ENCODE measurements at regions not wholly inside any gene's neighbourhood (a gene's known extent, or its start where the extent isn't known, plus 50 kb on each side); places are given as distances from the start of the nearest gene placed in this dataset.

GRCh38 chrX:139202742-139203420 is 327.7 kb upstream of the F9 start:
- Histone ChIP-seq H3K4me1 (ENCODE audit: control insufficient read depth, insufficient read depth, low read length) (no peaks in the 10 kb centered on the region), H3K27me3 (ENCODE audit: control insufficient read depth, insufficient read depth, low read length, poor library complexity, severe bottlenecking) (peaks cover 54% of the 10 kb centered on the region), H3K9me3 (ENCODE audit: control insufficient read depth, low read length) (no peaks in the 10 kb centered on the region), H3K4me3 (ENCODE audit: insufficient read depth, low read depth, low read length) (peak overlapping the region; percentile 47), H3K36me3 (ENCODE audit: control insufficient read depth, insufficient read depth, low read length) (no peaks in the 10 kb centered on the region), H3K27ac (ENCODE audit: insufficient read depth, low read depth, low read length, poor library complexity, severe bottlenecking) (no peak overlapping the region)
- WGBS, 2 experiments: 1 to 3% methylated on average over 34 of the region's 34 CpGs

DNA sequence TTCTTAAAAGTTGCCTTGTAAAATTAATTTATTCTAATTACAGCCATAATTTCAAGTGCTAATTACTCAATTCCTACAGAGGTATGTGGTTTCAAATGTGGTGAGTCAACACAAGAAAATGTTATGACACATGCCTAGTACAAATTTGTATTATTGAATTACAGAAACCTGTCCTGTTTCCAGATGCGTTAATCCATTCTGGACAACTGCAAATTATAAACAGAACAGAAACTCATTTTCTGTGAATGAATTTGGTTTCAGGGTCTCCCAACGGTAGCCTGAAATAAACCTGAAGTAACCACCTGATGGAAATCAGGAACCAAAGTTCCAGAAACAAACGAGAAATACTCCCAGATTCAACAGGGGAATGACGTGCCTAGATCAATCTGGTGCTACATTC is 328.6 kb upstream of the F9 start:
- no peaks in the 10 kb centered on the region for H3K36me3 ChIP-seq (ENCODE audit: control insufficient read depth, insufficient read depth, low read length)
- H3K9me3 ChIP-seq (ENCODE audit: control insufficient read depth, low read length): no peaks in the 10 kb centered on the region
- H3K27me3 ChIP-seq (ENCODE audit: control insufficient read depth, insufficient read depth, low read length, poor library complexity, severe bottlenecking): peaks cover 49% of the 10 kb centered on the region
- no peak overlapping the region for H3K4me3 ChIP-seq (ENCODE audit: insufficient read depth, low read depth, low read length)
- WGBS, 2 experiments: 44 to 59% methylated on average over 3 to 4 of the region's 4 CpGs
- H3K27ac ChIP-seq (ENCODE audit: insufficient read depth, low read depth, low read length, poor library complexity, severe bottlenecking): no peak overlapping the region
- no peaks in the 10 kb centered on the region for H3K4me1 ChIP-seq (ENCODE audit: control insufficient read depth, insufficient read depth, low read length)

DNA sequence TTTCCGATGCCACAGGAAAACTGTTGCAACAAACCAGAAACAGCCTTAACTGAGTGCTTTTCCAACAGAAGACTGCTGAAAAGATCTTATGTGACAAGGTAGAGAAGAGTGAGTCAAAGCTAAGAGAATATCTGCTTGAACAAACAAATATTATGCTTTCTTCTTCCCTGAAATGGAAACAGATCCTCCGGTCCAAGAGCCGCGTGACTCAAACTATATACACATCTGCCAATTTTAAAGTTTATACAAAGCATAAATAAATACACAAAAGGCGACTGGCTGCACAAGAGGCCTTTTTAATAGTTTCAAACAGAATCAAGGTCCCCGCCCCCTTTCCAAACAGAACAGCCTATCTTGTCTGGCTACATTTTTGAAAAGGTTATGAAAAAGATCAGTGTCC is 329.7 kb upstream of the F9 start:
- H3K4me1 ChIP-seq (ENCODE audit: control insufficient read depth, insufficient read depth, low read length): no peaks in the 10 kb centered on the region
- no peaks in the 10 kb centered on the region for H3K36me3 ChIP-seq (ENCODE audit: control insufficient read depth, insufficient read depth, low read length)
- no peak overlapping the region for H3K27ac ChIP-seq (ENCODE audit: insufficient read depth, low read depth, low read length, poor library complexity, severe bottlenecking)
- 84 to 89% methylated on average over 5 to 6 of the region's 6 CpGs for WGBS, 2 experiments
- no peak overlapping the region for H3K4me3 ChIP-seq (ENCODE audit: insufficient read depth, low read depth, low read length)
- no peaks in the 10 kb centered on the region for H3K9me3 ChIP-seq (ENCODE audit: control insufficient read depth, low read length)
- peaks cover 59% of the 10 kb centered on the region for H3K27me3 ChIP-seq (ENCODE audit: control insufficient read depth, insufficient read depth, low read length, poor library complexity, severe bottlenecking)

DNA sequence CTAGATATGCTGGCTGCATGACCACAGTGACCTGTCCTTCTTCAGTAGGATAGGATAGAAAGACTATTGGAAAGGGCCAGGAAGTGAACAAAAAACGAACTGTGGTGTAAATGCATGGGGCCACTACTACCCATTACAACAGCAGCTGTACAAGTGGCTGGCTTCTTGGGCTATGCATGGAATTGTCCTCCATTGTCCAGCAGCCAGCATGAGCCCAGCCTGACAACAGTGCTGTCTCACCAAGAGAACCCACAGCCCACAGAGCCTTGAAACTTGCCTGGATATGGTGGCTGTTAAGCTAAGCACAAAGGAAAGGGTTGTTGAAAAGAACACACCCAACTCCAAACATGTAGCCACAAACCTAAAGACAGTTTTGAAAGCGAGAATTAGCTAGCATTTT is 330.2 kb upstream of the F9 start:
- H3K9me3 ChIP-seq (ENCODE audit: control insufficient read depth, low read length): no peaks in the 10 kb centered on the region
- no peak overlapping the region for H3K27ac ChIP-seq (ENCODE audit: insufficient read depth, low read depth, low read length, poor library complexity, severe bottlenecking)
- no peaks in the 10 kb centered on the region for H3K4me1 ChIP-seq (ENCODE audit: control insufficient read depth, insufficient read depth, low read length)
- no peak overlapping the region for H3K4me3 ChIP-seq (ENCODE audit: insufficient read depth, low read depth, low read length)
- WGBS, 2 experiments: 47 to 60% methylated on average over 2 of the region's 2 CpGs
- no peaks in the 10 kb centered on the region for H3K36me3 ChIP-seq (ENCODE audit: control insufficient read depth, insufficient read depth, low read length)
- H3K27me3 ChIP-seq (ENCODE audit: control insufficient read depth, insufficient read depth, low read length, poor library complexity, severe bottlenecking): peaks cover 60% of the 10 kb centered on the region

DNA sequence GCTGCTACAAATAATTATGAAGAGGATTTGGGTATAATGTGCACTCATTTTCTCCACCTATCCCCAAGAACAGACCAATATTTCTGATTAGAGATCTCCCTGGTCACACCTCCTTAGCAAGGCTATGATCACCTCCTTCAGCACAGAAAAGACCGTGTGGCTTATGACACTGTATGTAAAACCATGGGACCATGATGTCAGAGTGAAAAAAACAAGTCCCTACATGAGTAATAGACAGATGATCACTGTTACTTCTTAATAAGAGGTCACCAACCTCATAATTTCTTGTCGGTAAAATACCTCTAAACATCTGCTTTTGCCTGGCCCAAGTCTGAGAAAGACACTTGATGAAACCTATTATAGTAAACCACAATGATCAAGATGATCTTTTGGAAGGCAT is 330.6 kb upstream of the F9 start:
- 94 to 96% methylated on average over 2 of the region's 2 CpGs for WGBS, 2 experiments
- Histone ChIP-seq H3K4me3 (ENCODE audit: insufficient read depth, low read depth, low read length) (no peak overlapping the region), H3K9me3 (ENCODE audit: control insufficient read depth, low read length) (no peaks in the 10 kb centered on the region), H3K36me3 (ENCODE audit: control insufficient read depth, insufficient read depth, low read length) (no peaks in the 10 kb centered on the region), H3K27ac (ENCODE audit: insufficient read depth, low read depth, low read length, poor library complexity, severe bottlenecking) (no peak overlapping the region), H3K4me1 (ENCODE audit: control insufficient read depth, insufficient read depth, low read length) (no peaks in the 10 kb centered on the region), H3K27me3 (ENCODE audit: control insufficient read depth, insufficient read depth, low read length, poor library complexity, severe bottlenecking) (peaks cover 62% of the 10 kb centered on the region)

- Histone ChIP-seq H3K4me3 (ENCODE audit: insufficient read depth, low read depth, low read length) (no peak overlapping the region), H3K36me3 (ENCODE audit: control insufficient read depth, insufficient read depth, low read length) (no peaks in the 10 kb centered on the region)
These were observed 331.6 kb upstream of the F9 start for GRCh38 chrX:139198936-139199335.

DNA sequence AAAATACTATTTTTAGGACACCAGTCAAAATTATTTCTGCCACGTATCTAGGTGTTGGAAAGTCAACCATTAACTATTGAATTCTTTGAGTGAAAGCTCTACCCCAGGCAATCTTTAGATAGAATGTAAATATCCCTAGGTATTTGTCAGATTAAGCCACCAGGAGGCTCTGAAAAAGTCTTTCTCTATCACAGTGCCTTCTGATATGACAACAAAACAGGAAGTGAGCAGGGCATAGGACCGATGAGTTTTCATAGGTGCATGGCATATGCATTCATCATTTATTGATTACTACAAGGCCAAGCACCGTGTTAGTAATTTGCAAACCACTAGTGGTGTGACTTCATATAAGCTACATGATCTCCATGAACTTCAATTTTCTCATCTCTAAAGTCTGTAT is 333.6 kb upstream of the F9 start:
- no peak overlapping the region for H3K4me3 ChIP-seq (ENCODE audit: insufficient read depth, low read depth, low read length)
- H3K36me3 ChIP-seq (ENCODE audit: control insufficient read depth, insufficient read depth, low read length): no peaks in the 10 kb centered on the region
- no peaks in the 10 kb centered on the region for H3K9me3 ChIP-seq (ENCODE audit: control insufficient read depth, low read length)
- H3K4me1 ChIP-seq (ENCODE audit: control insufficient read depth, insufficient read depth, low read length): no peaks in the 10 kb centered on the region
- peaks cover 58% of the 10 kb centered on the region for H3K27me3 ChIP-seq (ENCODE audit: control insufficient read depth, insufficient read depth, low read length, poor library complexity, severe bottlenecking)
- 94 to 97% methylated on average over 2 to 3 of the region's 3 CpGs for WGBS, 2 experiments
- no peak overlapping the region for H3K27ac ChIP-seq (ENCODE audit: insufficient read depth, low read depth, low read length, poor library complexity, severe bottlenecking)

More at GRCh38 chrX:139198936-139199335, 331.6 kb upstream of the F9 start:
- no peaks in the 10 kb centered on the region for H3K4me1 ChIP-seq (ENCODE audit: control insufficient read depth, insufficient read depth, low read length)
- no peak overlapping the region for H3K27ac ChIP-seq (ENCODE audit: insufficient read depth, low read depth, low read length, poor library complexity, severe bottlenecking)
- peaks cover 62% of the 10 kb centered on the region for H3K27me3 ChIP-seq (ENCODE audit: control insufficient read depth, insufficient read depth, low read length, poor library complexity, severe bottlenecking)
- no peaks in the 10 kb centered on the region for H3K9me3 ChIP-seq (ENCODE audit: control insufficient read depth, low read length)

- Histone ChIP-seq H3K27ac (ENCODE audit: insufficient read depth, low read depth, low read length, poor library complexity, severe bottlenecking) (no peak overlapping the region), H3K4me1 (ENCODE audit: control insufficient read depth, insufficient read depth, low read length) (no peaks in the 10 kb centered on the region), H3K9me3 (ENCODE audit: control insufficient read depth, low read length) (no peaks in the 10 kb centered on the region), H3K36me3 (ENCODE audit: control insufficient read depth, insufficient read depth, low read length) (no peaks in the 10 kb centered on the region), H3K27me3 (ENCODE audit: control insufficient read depth, insufficient read depth, low read length, poor library complexity, severe bottlenecking) (peaks cover 53% of the 10 kb centered on the region), H3K4me3 (ENCODE audit: insufficient read depth, low read depth, low read length) (peak overlapping the region; percentile 13)
- WGBS, 2 experiments: 50% methylated on average over 50 of the region's 50 CpGs
These were observed 335.8 kb upstream of the F9 start for GRCh38 chrX:139194571-139195280.

DNA sequence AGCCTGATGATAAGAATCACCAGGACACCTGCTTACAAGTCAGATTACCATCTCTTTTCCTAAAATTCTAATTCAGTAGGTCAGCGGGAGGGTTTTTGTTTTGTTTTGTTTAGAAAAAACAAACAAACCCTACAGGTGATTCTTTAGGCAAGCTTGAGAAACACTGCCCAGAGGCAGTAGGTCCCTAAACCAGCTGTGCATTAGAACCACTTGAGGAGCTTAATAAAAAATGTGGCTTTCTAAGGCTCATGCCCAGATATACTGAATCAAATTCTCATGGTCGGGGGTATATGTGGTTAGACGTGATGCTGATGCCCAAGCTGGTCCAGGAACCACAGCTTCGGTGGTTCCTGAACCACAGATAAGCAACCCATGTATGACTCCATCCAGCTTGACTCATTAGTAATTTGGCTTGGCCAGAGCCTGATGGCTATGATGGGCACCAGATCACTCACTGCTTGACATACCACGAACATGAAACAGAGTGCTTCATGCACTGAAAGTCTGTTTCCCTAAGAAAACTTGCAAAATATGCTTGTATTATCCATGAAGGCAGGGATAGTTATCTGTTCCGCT is 338.1 kb upstream of the F9 start:
- H3K4me1 ChIP-seq (ENCODE audit: control insufficient read depth, insufficient read depth, low read length): no peaks in the 10 kb centered on the region
- H3K27ac ChIP-seq (ENCODE audit: insufficient read depth, low read depth, low read length, poor library complexity, severe bottlenecking): no peak overlapping the region
- WGBS, 2 experiments: 71 to 80% methylated on average over 4 to 5 of the region's 6 CpGs
- H3K27me3 ChIP-seq (ENCODE audit: control insufficient read depth, insufficient read depth, low read length, poor library complexity, severe bottlenecking): peaks cover 57% of the 10 kb centered on the region
- H3K4me3 ChIP-seq (ENCODE audit: insufficient read depth, low read depth, low read length): no peak overlapping the region
- H3K9me3 ChIP-seq (ENCODE audit: control insufficient read depth, low read length): no peaks in the 10 kb centered on the region
- H3K36me3 ChIP-seq (ENCODE audit: control insufficient read depth, insufficient read depth, low read length): no peaks in the 10 kb centered on the region

- no peaks in the 10 kb centered on the region for H3K9me3 ChIP-seq (ENCODE audit: control insufficient read depth, low read length)
- peaks cover 53% of the 10 kb centered on the region for H3K27me3 ChIP-seq (ENCODE audit: control insufficient read depth, insufficient read depth, low read length, poor library complexity, severe bottlenecking)
- no peaks in the 10 kb centered on the region for H3K4me1 ChIP-seq (ENCODE audit: control insufficient read depth, insufficient read depth, low read length)
- H3K4me3 ChIP-seq (ENCODE audit: insufficient read depth, low read depth, low read length): no peak overlapping the region
- H3K27ac ChIP-seq (ENCODE audit: insufficient read depth, low read depth, low read length, poor library complexity, severe bottlenecking): no peak overlapping the region
- H3K36me3 ChIP-seq (ENCODE audit: control insufficient read depth, insufficient read depth, low read length): no peaks in the 10 kb centered on the region
- WGBS, 2 experiments: 42 to 51% methylated on average over 6 of the region's 6 CpGs
These were observed 338.7 kb upstream of the F9 start for GRCh38 chrX:139191746-139192385.
